Smooth muscle cell (in vitro differentiated cells): ENCODE measurements at regions not wholly inside any gene's neighbourhood (a gene's known extent, or its start where the extent isn't known, plus 50 kb on each side); places are given as distances from the start of the nearest gene placed in this dataset.
A peak's percentile ranks its signal among the peaks of the same experiment; 100 is the strongest.

ENCODE experiments used
- DNase-seq: peaks from one replicate; lab custom pipeline; 2025; ENCODE audit not compliant: unreplicated experiment; lab: John Stamatoyannopoulos, UW
- H2AFZ ChIP-seq: fragments of 200-600 bp; sonication (generic); 2 replicates; pipeline ENCODE4 v1.6.0; 2016; ENCODE audit warnings: antibody characterized with exemption, low read depth, mild to moderate bottlenecking
- H3F3A ChIP-seq: fragments of 200-600 bp; sonication (generic); 2 replicates; pipeline ENCODE4 v1.6.0; 2017; ENCODE audit warnings: antibody characterized with exemption, low read depth
- H3K27ac ChIP-seq: fragments of 200-600 bp; sonication (generic); 2 replicates; pipeline ENCODE4 v1.5.1; 2016; ENCODE audit warnings: low read depth, mild to moderate bottlenecking
- H3K27me3 ChIP-seq: fragments of 200-600 bp; sonication (generic); 2 replicates; pipeline ENCODE4 v1.6.1; 2016; ENCODE audit warnings: low read depth, mild to moderate bottlenecking
- H3K36me3 ChIP-seq: fragments of 200-600 bp; sonication (generic); 2 replicates; pipeline ENCODE4 v1.5.1; 2016; ENCODE audit warnings: low read depth
- H3K4me1 ChIP-seq: fragments of 200-600 bp; sonication (generic); 2 replicates; pipeline ENCODE4 v1.5.1; 2016; ENCODE audit warnings: low read depth
- H3K4me2 ChIP-seq: fragments of 200-600 bp; sonication (generic); 2 replicates; pipeline ENCODE4 v1.6.0; 2016; ENCODE audit warnings: mild to moderate bottlenecking
- H3K4me3 ChIP-seq: fragments of 200-600 bp; sonication (generic); 2 replicates; pipeline ENCODE4 v1.5.1; 2016; ENCODE audit warnings: mild to moderate bottlenecking
- H3K79me2 ChIP-seq: fragments of 200-600 bp; sonication (generic); 2 replicates; pipeline ENCODE4 v1.6.0; 2016; ENCODE audit warnings: low read depth, mild to moderate bottlenecking
- H3K9ac ChIP-seq: fragments of 200-600 bp; sonication (generic); 2 replicates; pipeline ENCODE4 v1.6.0; 2016; ENCODE audit warnings: low read depth
- H3K9me3 ChIP-seq: fragments of 200-600 bp; sonication (generic); replicated peaks from 2 replicates; pipeline ENCODE4 v1.5.1; 2016; ENCODE audit warnings: low read depth
- H4K20me1 ChIP-seq: fragments of 200-600 bp; sonication (generic); 2 replicates; pipeline ENCODE4 v1.6.0; 2016; ENCODE audit warnings: low read depth
- WGBS: methylation state at CpG from one replicate; pipeline ENCODE4 v1.1.7; 2016; ENCODE audit warnings: low lambda C conversion rate; 5-methylcytosine and 5-hydroxymethylcytosine counted together
- TF ChIP-seq, protein P1 (sequence below): fragments of 200-600 bp; sonication (generic); IDR thresholded peaks from 2 replicates; pipeline ENCODE4 v1.5.1; 2017; ENCODE audit warnings: borderline replicate concordance, mild to moderate bottlenecking, antibody characterized with exemption; ENCODE audit not compliant: insufficient read depth, poor library complexity, severe bottlenecking

DNA sequence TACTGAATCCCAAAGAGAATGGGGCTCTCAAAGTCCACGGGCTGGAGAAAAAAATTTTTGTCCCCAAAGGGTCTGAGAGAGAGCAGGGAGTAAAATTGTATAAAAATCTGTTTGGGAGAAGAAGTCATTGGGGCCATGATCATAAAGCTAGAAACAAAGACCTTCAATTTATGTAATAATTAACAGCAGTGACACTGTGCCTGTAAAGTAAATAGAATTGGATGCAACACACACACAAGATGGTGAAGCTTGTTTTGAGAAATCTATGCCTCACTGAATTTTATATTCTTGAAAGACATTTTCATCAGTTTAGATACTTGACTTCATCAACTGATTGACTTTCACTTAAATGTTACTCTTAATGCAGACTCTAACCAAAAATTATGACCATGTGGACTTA is 600.5 kb upstream of the ADAMTS5 start:
- 97% methylated on average over 1 of the region's 1 CpG for whole genome bisulfite sequencing
- H3K4me3 ChIP-seq: no peak overlapping the region
- no peak overlapping the region for H3K27ac ChIP-seq
- H3K9ac ChIP-seq: no peak overlapping the region
- TF ChIP-seq, protein P1, sequence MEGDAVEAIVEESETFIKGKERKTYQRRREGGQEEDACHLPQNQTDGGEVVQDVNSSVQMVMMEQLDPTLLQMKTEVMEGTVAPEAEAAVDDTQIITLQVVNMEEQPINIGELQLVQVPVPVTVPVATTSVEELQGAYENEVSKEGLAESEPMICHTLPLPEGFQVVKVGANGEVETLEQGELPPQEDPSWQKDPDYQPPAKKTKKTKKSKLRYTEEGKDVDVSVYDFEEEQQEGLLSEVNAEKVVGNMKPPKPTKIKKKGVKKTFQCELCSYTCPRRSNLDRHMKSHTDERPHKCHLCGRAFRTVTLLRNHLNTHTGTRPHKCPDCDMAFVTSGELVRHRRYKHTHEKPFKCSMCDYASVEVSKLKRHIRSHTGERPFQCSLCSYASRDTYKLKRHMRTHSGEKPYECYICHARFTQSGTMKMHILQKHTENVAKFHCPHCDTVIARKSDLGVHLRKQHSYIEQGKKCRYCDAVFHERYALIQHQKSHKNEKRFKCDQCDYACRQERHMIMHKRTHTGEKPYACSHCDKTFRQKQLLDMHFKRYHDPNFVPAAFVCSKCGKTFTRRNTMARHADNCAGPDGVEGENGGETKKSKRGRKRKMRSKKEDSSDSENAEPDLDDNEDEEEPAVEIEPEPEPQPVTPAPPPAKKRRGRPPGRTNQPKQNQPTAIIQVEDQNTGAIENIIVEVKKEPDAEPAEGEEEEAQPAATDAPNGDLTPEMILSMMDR: no peak
- H3K36me3 ChIP-seq: no peaks in the 10 kb centered on the region
- no peaks in the 10 kb centered on the region for H3K27me3 ChIP-seq
- no peaks in the 10 kb centered on the region for H3K79me2 ChIP-seq
- H2AFZ ChIP-seq: no peak overlapping the region
- no peaks in the 10 kb centered on the region for H3K4me1 ChIP-seq
- no peaks in the 10 kb centered on the region for H4K20me1 ChIP-seq
- H3K9me3 ChIP-seq: no peaks in the 10 kb centered on the region
- DNase-seq: no peak
- H3F3A ChIP-seq: no peaks in the 10 kb centered on the region
- H3K4me2 ChIP-seq: no peak overlapping the region

- no peak overlapping the region for H2AFZ ChIP-seq
- H3K4me2 ChIP-seq: no peak overlapping the region
- TF ChIP-seq, protein P1: no peak
- no peak for DNase-seq
- H3K79me2 ChIP-seq: no peaks in the 10 kb centered on the region
- WGBS: 97% methylated on average over 6 of the region's 6 CpGs
- no peak overlapping the region for H3K9ac ChIP-seq
- H3K36me3 ChIP-seq: no peaks in the 10 kb centered on the region
- H3F3A ChIP-seq: no peaks in the 10 kb centered on the region
- no peaks in the 10 kb centered on the region for H3K4me1 ChIP-seq
- H3K9me3 ChIP-seq: no peaks in the 10 kb centered on the region
- H3K27me3 ChIP-seq: no peaks in the 10 kb centered on the region
- H3K4me3 ChIP-seq: no peak overlapping the region
- H4K20me1 ChIP-seq: no peaks in the 10 kb centered on the region
- H3K27ac ChIP-seq: no peak overlapping the region
Observed at GRCh38 chr21:27566521-27566920, 599.6 kb upstream of the ADAMTS5 start.

GRCh38 chr21:27565364-27565763 is 598.5 kb upstream of the ADAMTS5 start:
- Histone ChIP-seq H2AFZ (peak overlapping the region; percentile 3), H3K9ac (no peak overlapping the region)
- WGBS: 93% methylated on average over 1 of the region's 1 CpG

More at GRCh38 chr21:27565364-27565763, 598.5 kb upstream of the ADAMTS5 start:
- Histone ChIP-seq H3K4me2 (no peak overlapping the region), H3K27ac (peak overlapping the region; percentile 8), H3K79me2 (no peaks in the 10 kb centered on the region), H3K4me3 (no peak overlapping the region), H4K20me1 (no peaks in the 10 kb centered on the region), H3F3A (no peaks in the 10 kb centered on the region), H3K27me3 (no peaks in the 10 kb centered on the region), H3K4me1 (no peaks in the 10 kb centered on the region), H3K36me3 (no peaks in the 10 kb centered on the region), H3K9me3 (no peaks in the 10 kb centered on the region)
- TF ChIP-seq, protein P1: no peak
- no peak for DNase-seq
